ENCODE measurements at regions not wholly inside any gene's neighbourhood (a gene's known extent, or its start where the extent isn't known, plus 50 kb on each side); places are given as distances from the start of the nearest gene placed in this dataset.

DNA sequence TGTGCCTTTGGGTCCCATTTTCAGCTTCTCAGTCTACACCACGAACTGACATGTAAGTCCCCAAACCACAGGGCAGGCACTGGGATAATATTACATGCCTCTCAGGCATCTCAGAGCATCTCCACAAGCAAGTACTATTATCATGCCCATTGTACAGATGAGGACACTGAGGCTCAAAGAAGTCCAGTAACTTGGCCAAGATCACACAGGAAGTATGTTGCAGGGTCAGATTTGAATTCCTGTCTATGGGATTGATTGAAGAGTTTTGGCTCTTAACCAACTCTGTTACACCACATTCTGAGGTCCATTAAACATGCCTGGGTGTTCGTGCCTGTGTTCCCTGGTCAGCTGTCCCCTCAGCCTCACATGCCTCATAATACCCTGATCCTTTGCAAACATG is 319.8 kb downstream of the FOXO1 start:
- TF ChIP-seq, protein P1, sequence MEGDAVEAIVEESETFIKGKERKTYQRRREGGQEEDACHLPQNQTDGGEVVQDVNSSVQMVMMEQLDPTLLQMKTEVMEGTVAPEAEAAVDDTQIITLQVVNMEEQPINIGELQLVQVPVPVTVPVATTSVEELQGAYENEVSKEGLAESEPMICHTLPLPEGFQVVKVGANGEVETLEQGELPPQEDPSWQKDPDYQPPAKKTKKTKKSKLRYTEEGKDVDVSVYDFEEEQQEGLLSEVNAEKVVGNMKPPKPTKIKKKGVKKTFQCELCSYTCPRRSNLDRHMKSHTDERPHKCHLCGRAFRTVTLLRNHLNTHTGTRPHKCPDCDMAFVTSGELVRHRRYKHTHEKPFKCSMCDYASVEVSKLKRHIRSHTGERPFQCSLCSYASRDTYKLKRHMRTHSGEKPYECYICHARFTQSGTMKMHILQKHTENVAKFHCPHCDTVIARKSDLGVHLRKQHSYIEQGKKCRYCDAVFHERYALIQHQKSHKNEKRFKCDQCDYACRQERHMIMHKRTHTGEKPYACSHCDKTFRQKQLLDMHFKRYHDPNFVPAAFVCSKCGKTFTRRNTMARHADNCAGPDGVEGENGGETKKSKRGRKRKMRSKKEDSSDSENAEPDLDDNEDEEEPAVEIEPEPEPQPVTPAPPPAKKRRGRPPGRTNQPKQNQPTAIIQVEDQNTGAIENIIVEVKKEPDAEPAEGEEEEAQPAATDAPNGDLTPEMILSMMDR (IDR thresholded peaks at IDR 0.05; ENCODE audit: insufficient read depth, low read depth, low read length) = no peak
- no peak for TF ChIP-seq EZH2 (IDR thresholded peaks at IDR 0.05; ENCODE audit: insufficient read depth, low read length)

Measured in astrocyte (in vitro differentiated cells and primary cell).